ENCODE measurements at regions not wholly inside any gene's neighbourhood (a gene's known extent, or its start where the extent isn't known, plus 50 kb on each side); places are given as distances from the start of the nearest gene placed in this dataset.

- no peaks in the 10 kb centered on the region for H3K36me3 ChIP-seq
- TF ChIP-seq POLR2AphosphoS5 (IDR thresholded peaks at IDR 0.05) (no peak), POLR2A (IDR thresholded peaks at IDR 0.05) (no peak)
- TF ChIP-seq, protein P1, sequence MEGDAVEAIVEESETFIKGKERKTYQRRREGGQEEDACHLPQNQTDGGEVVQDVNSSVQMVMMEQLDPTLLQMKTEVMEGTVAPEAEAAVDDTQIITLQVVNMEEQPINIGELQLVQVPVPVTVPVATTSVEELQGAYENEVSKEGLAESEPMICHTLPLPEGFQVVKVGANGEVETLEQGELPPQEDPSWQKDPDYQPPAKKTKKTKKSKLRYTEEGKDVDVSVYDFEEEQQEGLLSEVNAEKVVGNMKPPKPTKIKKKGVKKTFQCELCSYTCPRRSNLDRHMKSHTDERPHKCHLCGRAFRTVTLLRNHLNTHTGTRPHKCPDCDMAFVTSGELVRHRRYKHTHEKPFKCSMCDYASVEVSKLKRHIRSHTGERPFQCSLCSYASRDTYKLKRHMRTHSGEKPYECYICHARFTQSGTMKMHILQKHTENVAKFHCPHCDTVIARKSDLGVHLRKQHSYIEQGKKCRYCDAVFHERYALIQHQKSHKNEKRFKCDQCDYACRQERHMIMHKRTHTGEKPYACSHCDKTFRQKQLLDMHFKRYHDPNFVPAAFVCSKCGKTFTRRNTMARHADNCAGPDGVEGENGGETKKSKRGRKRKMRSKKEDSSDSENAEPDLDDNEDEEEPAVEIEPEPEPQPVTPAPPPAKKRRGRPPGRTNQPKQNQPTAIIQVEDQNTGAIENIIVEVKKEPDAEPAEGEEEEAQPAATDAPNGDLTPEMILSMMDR (IDR thresholded peaks at IDR 0.05) = no peak
- H3K27ac ChIP-seq = no peak overlapping the region
- H3K9me3 ChIP-seq = no peaks in the 10 kb centered on the region
- H3K27me3 ChIP-seq (replicated peaks; ENCODE audit: insufficient read depth) = no peaks in the 10 kb centered on the region
- 81% methylated on average over 4 of the region's 4 CpGs for WGBS
- no peaks in the 10 kb centered on the region for H3K4me1 ChIP-seq (replicated peaks)
- intact Hi-C loops (cut with DNase I) = no loop called here
- no peak for DNase-seq (ENCODE audit: low spot score)
- no peak overlapping the region for H3K4me3 ChIP-seq
These were observed 86.6 kb upstream of the UNC5B start for GRCh38 chr10:71125749-71126107.

DNA sequence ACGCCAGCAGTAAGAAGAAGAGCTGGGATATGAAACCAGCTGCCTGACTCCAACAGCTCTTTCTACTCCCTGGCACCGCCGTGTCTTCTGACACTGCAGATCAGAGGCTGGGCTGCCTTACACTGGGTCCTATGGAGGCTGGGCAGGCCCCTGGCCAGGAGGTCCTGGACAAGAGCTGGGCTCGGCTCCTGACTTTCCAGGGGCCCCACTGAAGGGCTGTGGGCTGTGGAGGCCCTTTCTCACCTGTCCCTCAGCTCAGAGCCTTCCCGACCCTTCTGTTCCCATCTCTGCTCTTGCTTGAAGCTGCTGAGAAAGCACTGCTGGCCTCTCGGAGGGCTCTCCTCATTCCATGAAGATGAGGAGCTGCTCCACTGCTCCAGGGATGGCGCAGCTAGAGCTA lies 85.9 kb upstream of the UNC5B start:
- WGBS = 94% methylated on average over 7 of the region's 7 CpGs
- Histone ChIP-seq H3K27ac (no peak overlapping the region), H3K36me3 (no peaks in the 10 kb centered on the region), H3K27me3 (replicated peaks; ENCODE audit: insufficient read depth) (no peaks in the 10 kb centered on the region), H3K4me1 (replicated peaks) (no peaks in the 10 kb centered on the region), H3K4me3 (no peak overlapping the region), H3K9me3 (no peaks in the 10 kb centered on the region)
- DNase-seq (ENCODE audit: low spot score) = no peak
- TF ChIP-seq POLR2A (IDR thresholded peaks at IDR 0.05) (no peak), POLR2AphosphoS5 (IDR thresholded peaks at IDR 0.05) (no peak)
- TF ChIP-seq, protein P1 (IDR thresholded peaks at IDR 0.05) = no peak
- intact Hi-C loops (cut with DNase I) = no loop called here

GRCh38 chr10:71127104-71127503 lies 85.3 kb upstream of the UNC5B start:
- Histone ChIP-seq H3K27me3 (replicated peaks; ENCODE audit: insufficient read depth) (no peaks in the 10 kb centered on the region), H3K9me3 (no peaks in the 10 kb centered on the region), H3K4me1 (replicated peaks) (no peaks in the 10 kb centered on the region), H3K27ac (no peak overlapping the region), H3K4me3 (no peak overlapping the region), H3K36me3 (no peaks in the 10 kb centered on the region)
- intact Hi-C loops (cut with DNase I) = no loop called here
- TF ChIP-seq, protein P1 (IDR thresholded peaks at IDR 0.05) = no peak
- TF ChIP-seq POLR2AphosphoS5 (IDR thresholded peaks at IDR 0.05) (no peak), POLR2A (IDR thresholded peaks at IDR 0.05) (no peak)
- 96% methylated on average over 5 of the region's 5 CpGs for WGBS
- no peak for DNase-seq (ENCODE audit: low spot score)

DNA sequence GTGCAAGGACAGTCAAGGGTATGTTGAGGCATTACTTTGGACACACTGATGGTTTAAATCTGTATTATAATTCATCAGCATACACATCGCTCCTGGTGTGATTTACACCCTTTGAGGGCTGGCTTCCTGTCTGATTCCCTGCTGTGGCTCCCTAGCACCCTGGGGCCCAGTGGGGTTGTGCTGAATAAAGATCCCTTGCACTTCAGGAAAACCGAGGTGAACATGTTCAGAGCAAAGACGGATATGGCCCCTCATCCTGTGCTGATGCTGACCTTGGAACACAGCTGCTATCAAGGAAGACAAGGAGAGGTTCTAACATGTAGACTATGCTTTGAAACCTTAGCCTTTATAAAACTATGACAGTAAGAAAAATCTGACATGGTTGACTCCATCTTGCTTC lies 84.6 kb upstream of the UNC5B start:
- no peak for DNase-seq (ENCODE audit: low spot score)
- intact Hi-C loops (cut with DNase I) = no loop called here
- no peak for TF ChIP-seq POLR2AphosphoS5 (IDR thresholded peaks at IDR 0.05)
- TF ChIP-seq, protein P1 (IDR thresholded peaks at IDR 0.05) = no peak
- Histone ChIP-seq H3K4me3 (no peak overlapping the region), H3K27ac (no peak overlapping the region), H3K4me1 (replicated peaks) (no peaks in the 10 kb centered on the region), H3K27me3 (replicated peaks; ENCODE audit: insufficient read depth) (no peaks in the 10 kb centered on the region), H3K36me3 (no peaks in the 10 kb centered on the region), H3K9me3 (no peaks in the 10 kb centered on the region)
- WGBS = 72% methylated on average over 3 of the region's 3 CpGs

DNA sequence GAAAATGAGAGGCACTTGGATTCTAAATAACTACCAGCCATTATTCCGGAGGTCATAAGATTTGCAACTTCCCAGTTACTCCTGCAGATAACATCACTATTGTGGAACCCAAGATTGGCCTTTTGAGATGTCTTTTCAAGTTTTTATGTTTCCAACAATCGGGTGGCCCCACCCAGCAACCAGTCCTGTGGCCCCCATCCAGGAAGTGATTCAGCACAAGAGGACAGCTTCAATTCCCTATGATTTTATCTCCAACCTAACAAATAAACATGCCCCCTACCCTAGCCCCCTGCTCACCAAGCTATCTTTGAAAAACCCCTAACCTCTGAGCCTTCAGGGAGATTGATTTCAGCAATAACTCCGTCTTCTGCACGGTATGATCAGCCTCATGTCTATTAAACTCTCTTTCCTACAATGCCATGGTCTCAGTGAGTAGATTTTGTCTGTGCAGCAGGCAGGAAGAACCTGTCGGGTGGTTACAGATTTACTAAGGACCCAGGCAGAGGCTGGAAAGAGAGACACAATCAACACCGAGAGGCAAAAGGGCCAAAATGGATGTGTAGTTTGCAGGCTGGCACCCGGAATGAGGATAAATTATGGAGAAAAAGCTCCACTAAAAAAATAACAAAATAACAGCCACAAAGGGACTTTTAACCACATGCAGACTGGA lies 83.9 kb upstream of the UNC5B start:
- WGBS = 12% methylated on average over 7 of the region's 7 CpGs
- Histone ChIP-seq H3K4me1 (replicated peaks) (no peaks in the 10 kb centered on the region), H3K4me3 (no peak overlapping the region), H3K9me3 (no peaks in the 10 kb centered on the region), H3K27me3 (replicated peaks; ENCODE audit: insufficient read depth) (no peaks in the 10 kb centered on the region), H3K36me3 (no peaks in the 10 kb centered on the region), H3K27ac (no peak overlapping the region)
- DNase-seq (ENCODE audit: low spot score) = no peak
- TF ChIP-seq POLR2A (IDR thresholded peaks at IDR 0.05) = no peak
- TF ChIP-seq, protein P1 (IDR thresholded peaks at IDR 0.05) = no peak
- TF ChIP-seq POLR2AphosphoS5 (IDR thresholded peaks at IDR 0.05) = no peak
- intact Hi-C loops (cut with DNase I) = no loop called here
